ENCODE measurements at regions not wholly inside any gene's neighbourhood (a gene's known extent, or its start where the extent isn't known, plus 50 kb on each side); places are given as distances from the start of the nearest gene placed in this dataset.
A peak's percentile ranks its signal among the peaks of the same experiment; 100 is the strongest.

- TF ChIP-seq NRF1 (conservative IDR thresholded peaks at IDR 0.05 in 1 of 2, IDR thresholded peaks at IDR 0.05 in 1 of 2): peak; percentile 90 to 91
- no peak for TF ChIP-seq BACH1 (tag; IDR thresholded peaks at IDR 0.05)
- 0 out of 4 replicates have a peak, but pooled peaks of 1 of the 2 experiments have one; percentile 30 for TF ChIP-seq NONO (IDR thresholded peaks at IDR 0.05; ENCODE audit: low read depth in 2 of 2, low read length in 1 of 2)
- TF ChIP-seq HIVEP1 (CRISPR knock-in tag; IDR thresholded peaks at IDR 0.05): no peak
- TF ChIP-seq KAT2B (IDR thresholded peaks at IDR 0.05; ENCODE audit: low read depth, low read length): no peak
- TF ChIP-seq ZFPM2 (CRISPR knock-in tag; IDR thresholded peaks at IDR 0.05): no peak
- no peak for TF ChIP-seq HLTF (IDR thresholded peaks at IDR 0.05)
- TF ChIP-seq DDX20 (tag; IDR thresholded peaks at IDR 0.05; ENCODE audit: low read depth): no peak
- no peak for TF ChIP-seq SIRT6 (IDR thresholded peaks at IDR 0.05; ENCODE audit: low read depth, low read length)
- TF ChIP-seq RBM22 (IDR thresholded peaks at IDR 0.05; ENCODE audit: low read depth, low read length, poor library complexity, severe bottlenecking): peak; percentile 94
- TF ChIP-seq ZNF431 (CRISPR knock-in tag; IDR thresholded peaks at IDR 0.05): no peak
- no peak for TF ChIP-seq GABPB1 (CRISPR knock-in tag; IDR thresholded peaks at IDR 0.05)
- no peak for TF ChIP-seq MECOM (CRISPR knock-in tag; IDR thresholded peaks at IDR 0.05)
- TF ChIP-seq, protein P1, sequence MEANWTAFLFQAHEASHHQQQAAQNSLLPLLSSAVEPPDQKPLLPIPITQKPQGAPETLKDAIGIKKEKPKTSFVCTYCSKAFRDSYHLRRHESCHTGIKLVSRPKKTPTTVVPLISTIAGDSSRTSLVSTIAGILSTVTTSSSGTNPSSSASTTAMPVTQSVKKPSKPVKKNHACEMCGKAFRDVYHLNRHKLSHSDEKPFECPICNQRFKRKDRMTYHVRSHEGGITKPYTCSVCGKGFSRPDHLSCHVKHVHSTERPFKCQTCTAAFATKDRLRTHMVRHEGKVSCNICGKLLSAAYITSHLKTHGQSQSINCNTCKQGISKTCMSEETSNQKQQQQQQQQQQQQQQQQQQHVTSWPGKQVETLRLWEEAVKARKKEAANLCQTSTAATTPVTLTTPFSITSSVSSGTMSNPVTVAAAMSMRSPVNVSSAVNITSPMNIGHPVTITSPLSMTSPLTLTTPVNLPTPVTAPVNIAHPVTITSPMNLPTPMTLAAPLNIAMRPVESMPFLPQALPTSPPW (CRISPR knock-in tag; IDR thresholded peaks at IDR 0.05): peak; percentile 71
- no peak for TF ChIP-seq KAT7 (CRISPR knock-in tag; IDR thresholded peaks at IDR 0.05; ENCODE audit: borderline replicate concordance)
- TF ChIP-seq SAP30 (IDR thresholded peaks at IDR 0.05; ENCODE audit: borderline replicate concordance, insufficient read depth, low read depth, low read length, poor library complexity, severe bottlenecking): no peak
- no peak for TF ChIP-seq CGGBP1 (CRISPR knock-in tag; IDR thresholded peaks at IDR 0.05)
- no peak for TF ChIP-seq HNRNPUL1 (IDR thresholded peaks at IDR 0.05; ENCODE audit: low read length)
- no peak for TF ChIP-seq ZNF121 (CRISPR knock-in tag; conservative IDR thresholded peaks at IDR 0.05)
- TF ChIP-seq ZNF780A (CRISPR knock-in tag; IDR thresholded peaks at IDR 0.05): no peak
- TF ChIP-seq POLR2A (conservative IDR thresholded peaks at IDR 0.05): peak; percentile 39; the same call in 1 of the 2 replicates
- peak; percentile 98 for TF ChIP-seq SMAD4 (CRISPR knock-in tag; conservative IDR thresholded peaks at IDR 0.05)
- peak; percentile 42; the same call in 1 of the 2 replicates for TF ChIP-seq RNF2 (IDR thresholded peaks at IDR 0.05)
- peak; percentile 74 for TF ChIP-seq BMI1 (IDR thresholded peaks at IDR 0.05; ENCODE audit: low read length)
Observed at GRCh38 chr22:23521441-23522113, 58.5 kb downstream of the IGLL1 start (continued).

All from K562 (cell line).